Loucy (cell line): ENCODE measurements at regions not wholly inside any gene's neighbourhood (a gene's known extent, or its start where the extent isn't known, plus 50 kb on each side); places are given as distances from the start of the nearest gene placed in this dataset.

Source experiments
- H2AFZ ChIP-seq: fragments of 200-600 bp; sonication (generic); 2 replicates; pipeline ENCODE4 v1.6.0; 2016; ENCODE audit warnings: antibody characterized with exemption, mild to moderate bottlenecking, low read length, moderate library complexity
- H3F3A ChIP-seq: fragments of 200-600 bp; 2 replicates; pipeline ENCODE4 v1.6.0; 2016; ENCODE audit warnings: antibody characterized with exemption, low read depth, mild to moderate bottlenecking
- H3K27me3 ChIP-seq: fragments of 200-600 bp; sonication (generic); 2 replicates; pipeline ENCODE4 v1.6.1; 2014; ENCODE audit warnings: low read length, mild to moderate bottlenecking; ENCODE audit not compliant: insufficient read depth, poor library complexity, severe bottlenecking
- H3K36me3 ChIP-seq: fragments of 200-600 bp; sonication (generic); 2 replicates; pipeline ENCODE4 v1.6.1; 2016; ENCODE audit warnings: low read length; ENCODE audit not compliant: insufficient read depth
- H3K4me1 ChIP-seq: fragments of 200-600 bp; sonication (generic); 2 replicates; pipeline ENCODE4 v1.5.1; 2014; ENCODE audit warnings: low read length, mild to moderate bottlenecking; ENCODE audit not compliant: insufficient read depth, poor library complexity, severe bottlenecking
- H3K4me2 ChIP-seq: fragments of 200-600 bp; sonication (generic); 2 replicates; pipeline ENCODE4 v1.6.0; 2014; ENCODE audit warnings: antibody characterized with exemption, low read length, low read depth, mild to moderate bottlenecking; ENCODE audit not compliant: poor library complexity, severe bottlenecking
- H3K4me3 ChIP-seq: fragments of 200-600 bp; sonication (generic); 2 replicates; pipeline ENCODE4 v1.5.1; 2014; ENCODE audit warnings: low read length, mild to moderate bottlenecking, mixed read lengths; ENCODE audit not compliant: poor library complexity, severe bottlenecking
- H3K79me2 ChIP-seq: fragments of 200-600 bp; sonication (generic); 2 replicates; pipeline ENCODE4 v1.6.1; 2014; ENCODE audit warnings: low read length; ENCODE audit not compliant: insufficient read depth
- H3K9ac ChIP-seq: fragments of 200-600 bp; sonication (generic); 2 replicates; pipeline ENCODE4 v1.6.0; 2014; ENCODE audit warnings: mild to moderate bottlenecking, low read depth, low read length, moderate library complexity; ENCODE audit not compliant: poor library complexity, severe bottlenecking
- H3K9me2 ChIP-seq: fragments of 200-600 bp; sonication (generic); replicated peaks from 2 replicates; pipeline ENCODE4 v1.6.1; 2016; ENCODE audit warnings: low read depth, low read length, mixed read lengths
- H3K9me3 ChIP-seq: fragments of 200-600 bp; sonication (generic); 2 replicates; pipeline ENCODE4 v1.6.1; 2014; ENCODE audit warnings: mild to moderate bottlenecking, antibody characterized with exemption, low read length, low read depth; ENCODE audit not compliant: insufficient read depth
- H4K20me1 ChIP-seq: fragments of 200-600 bp; sonication (generic); 2 replicates; pipeline ENCODE4 v1.6.0; 2014; ENCODE audit warnings: antibody characterized with exemption, low read length, mild to moderate bottlenecking; ENCODE audit not compliant: insufficient read depth, poor library complexity, severe bottlenecking
- CTCF ChIP-seq: fragments of 200-600 bp; sonication (generic); conservative IDR thresholded peaks from 2 replicates; pipeline ENCODE4 v1.5.1; 2014; ENCODE audit warnings: mild to moderate bottlenecking, antibody characterized with exemption, low read length
- EZH2phosphoT487 ChIP-seq: fragments of 200-600 bp; IDR thresholded peaks from 2 replicates; pipeline ENCODE4 v1.6.1; 2018; ENCODE audit warnings: antibody characterized with exemption, mild to moderate bottlenecking, moderate library complexity, borderline replicate concordance

GRCh38 chr1:34612091-34612827 lies 142.6 kb upstream of the GJB5 start:
- no peaks in the 10 kb centered on the region for H3K36me3 ChIP-seq
- H2AFZ ChIP-seq: no peak overlapping the region
- H3K27me3 ChIP-seq: no peaks in the 10 kb centered on the region
- TF ChIP-seq EZH2phosphoT487 (no peak), CTCF (no peak)
- H3K79me2 ChIP-seq: no peaks in the 10 kb centered on the region
- no peaks in the 10 kb centered on the region for H3F3A ChIP-seq
- no peak overlapping the region for H3K4me3 ChIP-seq
- H3K9me2 ChIP-seq: no peaks in the 10 kb centered on the region
- H3K9me3 ChIP-seq: no peaks in the 10 kb centered on the region
- no peaks in the 10 kb centered on the region for H3K4me1 ChIP-seq
- no peak overlapping the region for H3K4me2 ChIP-seq
- no peaks in the 10 kb centered on the region for H4K20me1 ChIP-seq
- no peak overlapping the region for H3K9ac ChIP-seq

DNA sequence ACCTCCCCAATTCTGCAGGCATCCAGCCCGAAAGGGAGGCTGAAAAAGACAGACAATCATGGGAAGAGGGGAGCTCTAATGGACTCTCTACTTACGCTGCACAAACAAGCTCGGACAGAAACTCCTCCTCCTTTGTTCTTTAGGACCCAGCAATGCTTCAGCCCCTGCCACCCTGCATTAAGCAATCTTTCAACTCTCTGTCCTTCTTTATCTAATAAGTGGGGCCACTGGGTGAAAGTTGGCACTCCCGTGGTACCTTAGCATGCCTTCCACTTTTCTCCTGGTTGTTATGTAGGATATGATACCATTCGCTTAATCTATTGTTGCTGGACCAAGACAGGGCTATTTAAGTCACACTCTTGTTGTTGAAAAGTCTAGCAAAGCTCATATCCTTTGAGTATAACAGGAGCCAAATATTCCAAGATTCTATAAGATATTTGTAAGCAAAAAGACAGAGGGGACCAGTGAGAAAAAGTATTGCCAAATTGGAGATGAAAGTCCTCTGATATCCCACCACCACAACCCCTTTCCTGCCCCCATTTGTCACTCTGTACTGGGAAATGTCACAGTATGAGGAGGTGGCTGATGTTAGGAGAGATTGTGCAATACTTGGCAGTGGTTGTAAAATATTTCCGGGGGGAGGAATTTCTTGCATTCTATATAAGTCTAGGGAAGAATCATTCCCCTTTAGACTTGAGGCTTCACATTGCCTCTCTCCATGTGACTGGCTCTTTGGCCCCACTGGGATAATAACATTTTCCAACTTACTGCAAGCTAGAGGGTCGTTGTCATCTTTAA lies 137.3 kb upstream of the GJB5 start:
- Histone ChIP-seq H2AFZ (no peak overlapping the region), H3K79me2 (no peaks in the 10 kb centered on the region), H3K27me3 (no peaks in the 10 kb centered on the region), H3K36me3 (no peaks in the 10 kb centered on the region), H3K4me1 (no peaks in the 10 kb centered on the region), H3K4me2 (no peak overlapping the region), H3K4me3 (no peak overlapping the region), H3K9me3 (no peaks in the 10 kb centered on the region), H3K9ac (no peak overlapping the region), H3F3A (no peaks in the 10 kb centered on the region), H4K20me1 (no peaks in the 10 kb centered on the region), H3K9me2 (no peaks in the 10 kb centered on the region)
- TF ChIP-seq CTCF (no peak), EZH2phosphoT487 (no peak)

- Histone ChIP-seq H3K9me3 (no peaks in the 10 kb centered on the region), H4K20me1 (no peaks in the 10 kb centered on the region), H3F3A (no peaks in the 10 kb centered on the region), H3K9me2 (no peaks in the 10 kb centered on the region), H3K79me2 (no peaks in the 10 kb centered on the region), H2AFZ (no peak overlapping the region), H3K36me3 (no peaks in the 10 kb centered on the region), H3K9ac (no peak overlapping the region), H3K27me3 (no peaks in the 10 kb centered on the region), H3K4me3 (no peak overlapping the region), H3K4me1 (no peaks in the 10 kb centered on the region), H3K4me2 (no peak overlapping the region)
- TF ChIP-seq CTCF: no peak
- no peak for TF ChIP-seq EZH2phosphoT487
Measured at GRCh38 chr1:34618381-34618780, 136.5 kb upstream of the GJB5 start.
